CD14-positive monocyte (primary cell): ENCODE measurements at regions not wholly inside any gene's neighbourhood (a gene's known extent, or its start where the extent isn't known, plus 50 kb on each side); places are given as distances from the start of the nearest gene placed in this dataset.
A peak's percentile ranks its signal among the peaks of the same experiment; 100 is the strongest.
"Not testable (repeated sequence)": the region's sequence is repeated elsewhere in the genome, so short reads cannot be mapped to it uniquely, and the experiment has no call there.

Experiments used
- DNase-seq, 3 donors: peaks; one replicate each; pipeline ENCODE4 v3.0.0-alpha.2; 2011 to 2022
- H2AFZ ChIP-seq: 2 replicates; pipeline ENCODE4 v1.6.0; 2012; ENCODE audit warnings: mild to moderate bottlenecking, low read depth, low read length, inconsistent platforms; ENCODE audit not compliant: insufficient read depth, poor library complexity, severe bottlenecking
- H3K27ac ChIP-seq, 2 donors: 1 replicate in 1 of 2; 2 replicates in 1 of 2; pipeline ENCODE4 v1.5.1; 2012 to 2013; ENCODE audit warnings: low read length in 2 of 2, control low read depth in 1 of 2, inconsistent platforms in 1 of 2, low read depth in 1 of 2, mild to moderate bottlenecking in 1 of 2
- H3K27me3 ChIP-seq, 2 donors: one replicate each; pipeline versions ENCODE4 v1.6.0 to v1.6.1; 2011 to 2013; ENCODE audit warnings: low read length in 2 of 2; ENCODE audit not compliant: control insufficient read depth in 2 of 2, insufficient read depth in 2 of 2
- H3K36me3 ChIP-seq, 2 donors: replicated peaks in 1 of 2; 1 replicate in 1 of 2; 2 replicates in 1 of 2; pipeline versions ENCODE4 v1.5.1 to v1.6.1; 2012 to 2013; ENCODE audit warnings: low read length in 2 of 2, control low read depth in 1 of 2, inconsistent platforms in 1 of 2, mild to moderate bottlenecking in 1 of 2; ENCODE audit not compliant: insufficient read depth in 2 of 2, control insufficient read depth in 1 of 2
- H3K4me1 ChIP-seq, 2 donors: 1 replicate in 1 of 2; 2 replicates in 1 of 2; pipeline versions ENCODE4 v1.5.1 to v1.6.1; 2012 to 2013; ENCODE audit warnings: low read length in 2 of 2, control low read depth in 1 of 2, inconsistent platforms in 1 of 2, mild to moderate bottlenecking in 1 of 2, moderate library complexity in 1 of 2; ENCODE audit not compliant: insufficient read depth in 2 of 2, control insufficient read depth in 1 of 2
- H3K4me2 ChIP-seq: replicated peaks from 2 replicates; pipeline ENCODE3; 2012; ENCODE audit warnings: low read length, moderate library complexity, mild to moderate bottlenecking; ENCODE audit not compliant: poor library complexity, severe bottlenecking; ENCODE audit errors: extremely low read depth
- H3K4me3 ChIP-seq, 3 experiments: fragments of 200-600 bp in 1 of 3; sonication (generic) in 1 of 3; replicated peaks in 1 of 3; 1 replicate in 2 of 3; 2 replicates in 1 of 3; pipeline ENCODE4 v1.5.1; 2011 to 2013; ENCODE audit warnings: low read length in 3 of 3, mild to moderate bottlenecking in 3 of 3, control low read depth in 2 of 3, low read depth in 2 of 3, inconsistent platforms in 1 of 3, moderate library complexity in 1 of 3
- H3K79me2 ChIP-seq: 2 replicates; pipeline ENCODE4 v1.6.0; 2012; ENCODE audit warnings: mild to moderate bottlenecking, control low read depth, inconsistent platforms, low read length, moderate library complexity; ENCODE audit not compliant: insufficient read depth
- H3K9ac ChIP-seq: 2 replicates; pipeline ENCODE4 v1.6.0; 2017; ENCODE audit warnings: low read length, mild to moderate bottlenecking; ENCODE audit not compliant: insufficient read depth, poor library complexity, severe bottlenecking
- H3K9me3 ChIP-seq, 2 donors: replicated peaks in 1 of 2; 1 replicate in 1 of 2; 2 replicates in 1 of 2; pipeline versions ENCODE4 v1.5.1 to v1.6.1; 2012 to 2013; ENCODE audit warnings: low read length in 2 of 2, control low read depth in 1 of 2; ENCODE audit not compliant: control insufficient read depth in 1 of 2, insufficient read depth in 1 of 2
- H4K20me1 ChIP-seq: 2 replicates; pipeline ENCODE4 v1.6.0; 2012; ENCODE audit warnings: mild to moderate bottlenecking, low read length, control low read depth, moderate library complexity; ENCODE audit not compliant: insufficient read depth
- H3K27ac Mint-ChIP-seq, 7 donors: one replicate each; pipeline ENCODE4 v1.8.0; 2020; ENCODE audit warnings: mild to moderate bottlenecking in 7 of 7, mixed read lengths in 7 of 7, moderate library complexity in 6 of 7, inconsistent platforms in 2 of 7
- H3K27me3 Mint-ChIP-seq, 3 donors: one replicate each; pipeline ENCODE4 v1.8.0; 2021 to 2022; ENCODE audit warnings: low read depth in 3 of 3, mild to moderate bottlenecking in 3 of 3, mixed read lengths in 3 of 3, moderate library complexity in 3 of 3, inconsistent platforms in 1 of 3
- H3K36me3 Mint-ChIP-seq, 2 donors: one replicate each; pipeline ENCODE4 v1.8.0; 2020; ENCODE audit warnings: mixed read lengths in 2 of 2, inconsistent platforms in 1 of 2, mild to moderate bottlenecking in 1 of 2
- H3K4me1 Mint-ChIP-seq: one replicate; pipeline ENCODE4 v1.8.0; 2020; ENCODE audit warnings: mild to moderate bottlenecking, mixed read lengths
- H3K4me3 Mint-ChIP-seq, 2 donors: one replicate each; pipeline ENCODE4 v1.8.0; 2020; ENCODE audit warnings: mild to moderate bottlenecking in 2 of 2, mixed read lengths in 2 of 2, moderate library complexity in 1 of 2
- H3K9me3 Mint-ChIP-seq, 7 donors: one replicate each; pipeline ENCODE4 v1.8.0; 2020 to 2022; ENCODE audit warnings: mixed read lengths in 7 of 7, mild to moderate bottlenecking in 6 of 7, moderate library complexity in 6 of 7, inconsistent platforms in 2 of 7
- CTCF ChIP-seq: fragments of 200-600 bp; IDR thresholded peaks from one replicate; pipeline ENCODE4 v1.8.0; 2022; ENCODE audit warnings: antibody characterized with exemption, mild to moderate bottlenecking
- WGBS: methylation state at CpG from one replicate; pipeline ENCODE4 v1.1.5; 2013; ENCODE audit warnings: missing lambda C conversion rate; ENCODE audit not compliant: insufficient coverage; 5-methylcytosine and 5-hydroxymethylcytosine counted together
- intact Hi-C, 2 donors: fragments of 100-400 bp; cut with micrococcal nuclease; formaldehyde crosslinking; loops; one replicate each; pipeline versions ENCODE4 v1.15.0 to v1.15.1; 2023

DNA sequence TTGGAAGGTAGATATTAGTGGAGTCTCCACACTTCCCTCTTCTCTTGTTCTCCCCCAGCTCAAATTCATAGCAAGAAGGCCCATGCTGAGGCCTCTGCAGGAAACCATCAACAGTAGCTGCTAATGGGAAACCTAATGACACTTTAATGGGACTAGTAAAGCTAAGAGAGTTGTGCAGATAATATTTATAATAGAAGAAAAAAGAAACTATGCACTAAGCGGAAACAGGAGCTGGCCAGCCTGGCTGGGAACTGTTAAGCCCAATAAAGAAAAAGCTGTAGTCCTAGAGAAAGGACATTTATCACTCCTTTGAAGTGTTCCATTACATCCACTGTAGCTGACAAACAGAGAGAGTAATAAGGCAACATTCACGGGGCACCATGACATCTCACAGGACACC lies 229.6 kb downstream of the IGSF11 start:
- no peaks in the 10 kb centered on the region for H3K4me1 ChIP-seq
- H3K79me2 ChIP-seq, result no peaks in the 10 kb centered on the region
- no peak overlapping the region for H2AFZ ChIP-seq
- H3K4me3 ChIP-seq, result no peak overlapping the region
- Mint-ChIP-seq H3K4me1 (no peaks in the 10 kb centered on the region), H3K4me3 (no peak overlapping the region), H3K36me3 (no peaks in the 10 kb centered on the region), H3K27me3 (peaks cover 0 to 1% (median 0%) of the 10 kb centered on the region in 3 donors), H3K27ac (peak overlapping the region in 1 of 7 donors; percentile 25), H3K9me3 (peaks cover 0 to 10% (median 2%) of the 10 kb centered on the region in 7 donors)
- TF ChIP-seq CTCF, result no peak
- H4K20me1 ChIP-seq, result no peaks in the 10 kb centered on the region
- no peak for DNase-seq
- no peaks in the 10 kb centered on the region for H3K9me3 ChIP-seq
- no peak overlapping the region for H3K9ac ChIP-seq
- intact Hi-C loops, result no loop called here
- H3K27me3 ChIP-seq, result no peaks in the 10 kb centered on the region
- H3K27ac ChIP-seq, result no peak overlapping the region
- no CpG with 5 or more reads among the region's 2 CpGs for WGBS
- H3K36me3 ChIP-seq, result no peaks in the 10 kb centered on the region
- no peak overlapping the region for H3K4me2 ChIP-seq

- Histone ChIP-seq H3K36me3 (no peaks in the 10 kb centered on the region), H2AFZ (no peak overlapping the region), H3K4me1 (no peaks in the 10 kb centered on the region), H4K20me1 (no peaks in the 10 kb centered on the region), H3K4me2 (no peak overlapping the region), H3K27ac (no peak overlapping the region), H3K79me2 (no peaks in the 10 kb centered on the region), H3K27me3 (no peaks in the 10 kb centered on the region), H3K9ac (no peak overlapping the region), H3K9me3 (no peaks in the 10 kb centered on the region), H3K4me3 (no peak overlapping the region)
- DNase-seq, result no peak
- intact Hi-C loops, result no loop called here
- no CpG with 5 or more reads among the region's 5 CpGs for WGBS
- H3K4me1 Mint-ChIP-seq, result no peaks in the 10 kb centered on the region
- H3K9me3 Mint-ChIP-seq, result peaks cover 0 to 10% (median 2%) of the 10 kb centered on the region in 7 donors
- TF ChIP-seq CTCF, result no peak
- no peaks in the 10 kb centered on the region for H3K36me3 Mint-ChIP-seq
- no peak overlapping the region for H3K4me3 Mint-ChIP-seq
- H3K27me3 Mint-ChIP-seq, result peaks cover 0 to 1% (median 0%) of the 10 kb centered on the region in 3 donors
- H3K27ac Mint-ChIP-seq, result no peak overlapping the region
These were observed 228.2 kb downstream of the IGSF11 start for GRCh38 chr3:118806423-118806822.

DNA sequence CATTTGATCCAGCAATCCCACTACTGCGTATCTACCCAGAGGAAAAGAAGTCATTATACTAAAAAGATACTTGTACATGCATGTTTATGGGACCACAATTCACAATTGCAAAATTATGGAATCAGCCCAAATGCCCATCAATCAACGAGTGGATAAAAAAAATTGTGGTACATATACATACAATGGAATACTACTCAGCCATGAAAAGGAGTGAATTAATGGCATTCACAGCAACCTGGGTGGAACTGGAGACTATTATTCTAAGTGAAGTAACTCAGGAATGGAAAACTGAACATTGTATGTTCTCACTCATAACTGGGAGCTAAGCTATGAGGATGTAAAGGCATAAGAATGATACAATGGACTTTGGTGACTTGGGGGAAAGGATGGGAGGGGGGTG lies 227.3 kb downstream of the IGSF11 start:
- H3K79me2 ChIP-seq, DNase-seq, intact Hi-C loops, H2AFZ ChIP-seq, H3K4me3 ChIP-seq, H3K27me3 Mint-ChIP-seq, H3K36me3 ChIP-seq, H3K4me1 Mint-ChIP-seq, H3K4me1 ChIP-seq, H3K4me3 Mint-ChIP-seq, H3K9ac ChIP-seq, H3K27me3 ChIP-seq, H3K9me3 ChIP-seq, H3K36me3 Mint-ChIP-seq, H3K27ac Mint-ChIP-seq, H4K20me1 ChIP-seq, H3K27ac ChIP-seq, H3K4me2 ChIP-seq: not testable (repeated sequence)
- WGBS, result no CpG with 5 or more reads among the region's 2 CpGs
- H3K9me3 Mint-ChIP-seq, result peaks cover 0 to 10% (median 2%) of the 10 kb centered on the region in 7 donors
